LNCaP clone FGC (cell line): ENCODE measurements at regions not wholly inside any gene's neighbourhood (a gene's known extent, or its start where the extent isn't known, plus 50 kb on each side); places are given as distances from the start of the nearest gene placed in this dataset.

ENCODE experiments used
- DNase-seq: peaks from one replicate; pipeline ENCODE4 v3.0.0-alpha.2; 2011; ENCODE audit warnings: low read depth
- H3K4me3 ChIP-seq: 2 replicates; pipeline ENCODE4 v1.5.1; 2011; ENCODE audit warnings: mild to moderate bottlenecking, low read depth, low read length, control low read depth
- CTCF ChIP-seq: IDR thresholded peaks from 2 replicates; pipeline ENCODE4 v1.5.1; 2012; ENCODE audit warnings: mild to moderate bottlenecking; ENCODE audit not compliant: control insufficient read depth, insufficient read depth; ENCODE audit errors: extremely low read depth

- no peak overlapping the region for H3K4me3 ChIP-seq
- no peak for TF ChIP-seq CTCF
- no peak for DNase-seq
Measured at GRCh38 chr1:37098237-37098636, 63.9 kb upstream of the GRIK3 start.

DNA sequence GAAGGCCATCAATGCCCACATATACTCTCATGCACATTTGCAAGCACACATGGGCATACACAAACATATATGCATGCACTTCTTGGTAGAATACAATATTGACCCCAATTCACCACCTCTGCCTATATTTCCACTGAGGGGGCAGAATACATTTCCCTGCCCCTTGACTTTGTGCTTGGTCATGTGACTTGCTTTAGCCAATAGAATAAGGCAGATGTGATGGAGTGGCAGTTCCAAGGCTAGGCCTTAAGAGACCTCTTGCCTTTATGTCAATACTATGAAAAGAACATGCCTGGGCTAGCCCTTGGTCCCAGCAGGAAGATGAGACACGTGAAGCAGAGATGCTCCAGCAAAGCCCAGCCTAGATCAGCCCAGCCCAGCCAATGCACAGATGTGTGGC lies 66.0 kb upstream of the GRIK3 start:
- no peak overlapping the region for H3K4me3 ChIP-seq
- TF ChIP-seq CTCF = no peak
- no peak for DNase-seq

DNA sequence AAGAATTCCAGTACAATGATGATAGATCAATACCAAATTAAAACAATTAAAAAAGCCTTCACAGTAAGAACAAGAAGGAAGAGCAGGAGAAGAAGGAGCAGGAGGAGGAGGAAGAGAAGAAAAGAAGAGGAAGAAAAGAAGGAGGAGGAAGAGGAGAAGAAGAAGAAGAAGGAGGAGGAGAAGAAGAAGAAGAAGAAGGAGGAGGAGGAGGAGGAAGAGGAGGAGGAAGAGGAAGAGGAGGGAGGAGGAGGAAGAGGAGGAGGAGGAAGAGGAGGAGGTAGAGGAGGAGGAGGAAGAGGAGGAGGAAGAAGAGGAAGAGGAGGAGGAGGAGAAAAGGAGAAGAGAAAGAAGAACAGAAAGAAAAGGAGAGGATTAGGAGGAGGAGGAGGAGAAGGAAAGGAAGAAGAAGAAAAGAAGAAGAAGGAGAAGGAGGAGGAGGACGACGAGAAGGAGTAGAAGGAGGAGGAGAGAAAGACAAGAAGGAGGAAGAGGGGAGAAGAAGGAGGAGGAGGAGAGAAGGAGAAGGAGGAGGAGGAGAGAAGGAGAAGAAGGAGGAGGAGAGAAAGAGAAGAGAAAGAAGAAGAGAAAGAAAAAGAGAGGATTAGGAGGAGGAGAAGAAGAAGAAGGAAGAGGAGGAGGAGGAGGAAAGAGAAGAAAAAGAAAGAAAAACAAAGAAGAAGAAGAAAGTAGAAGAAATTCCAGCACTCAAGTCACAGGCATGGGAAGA lies 68.5 kb upstream of the GRIK3 start:
- no peak for DNase-seq

DNA sequence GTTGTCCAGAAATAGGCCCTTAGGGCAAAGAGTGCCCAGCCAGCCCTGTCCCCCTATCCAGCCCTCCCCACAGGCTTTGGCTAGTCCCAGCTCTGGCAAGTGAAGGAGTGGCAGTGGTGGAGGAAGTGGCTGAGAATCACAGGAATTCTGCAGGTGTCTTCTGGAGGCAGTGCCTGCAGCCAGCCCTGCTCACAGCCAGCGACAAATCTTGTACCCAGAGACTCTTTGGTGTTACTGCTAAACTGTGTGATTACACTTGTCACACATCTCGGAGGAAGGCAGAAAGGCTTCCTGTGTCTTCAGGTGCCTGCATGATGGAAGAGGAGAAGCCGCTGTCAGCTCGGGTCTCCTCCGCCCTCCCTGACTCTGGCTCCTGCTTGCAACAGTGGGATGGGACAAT lies 71.6 kb upstream of the GRIK3 start:
- no peak for TF ChIP-seq CTCF
- no peak for DNase-seq
- no peak overlapping the region for H3K4me3 ChIP-seq

More for the DNA sequence above, 68.5 kb upstream of the GRIK3 start:
- no peak for TF ChIP-seq CTCF
- H3K4me3 ChIP-seq = no peak overlapping the region

GRCh38 chr1:37107153-37107907 lies 73.0 kb upstream of the GRIK3 start:
- H3K4me3 ChIP-seq = no peak overlapping the region
- no peak for TF ChIP-seq CTCF
- DNase-seq = no peak

- no peak for DNase-seq
- H3K4me3 ChIP-seq = no peak overlapping the region
- TF ChIP-seq CTCF = no peak
Measured at GRCh38 chr1:37108596-37109188, 74.4 kb upstream of the GRIK3 start.
